GM21528 (cell line): ENCODE measurements at regions not wholly inside any gene's neighbourhood (a gene's known extent, or its start where the extent isn't known, plus 50 kb on each side); places are given as distances from the start of the nearest gene placed in this dataset.
"Not testable (repeated sequence)": the region's sequence is repeated elsewhere in the genome, so short reads cannot be mapped to it uniquely, and the experiment has no call there.

ENCODE experiments used
- ATAC-seq: cut with Tn5 transposase; IDR thresholded peaks from one replicate; pipeline ENCODE4 v1.9.1; 2021; ENCODE audit warnings: mild to moderate bottlenecking, moderate library complexity; ENCODE audit not compliant: unreplicated experiment, low FRiP score

DNA sequence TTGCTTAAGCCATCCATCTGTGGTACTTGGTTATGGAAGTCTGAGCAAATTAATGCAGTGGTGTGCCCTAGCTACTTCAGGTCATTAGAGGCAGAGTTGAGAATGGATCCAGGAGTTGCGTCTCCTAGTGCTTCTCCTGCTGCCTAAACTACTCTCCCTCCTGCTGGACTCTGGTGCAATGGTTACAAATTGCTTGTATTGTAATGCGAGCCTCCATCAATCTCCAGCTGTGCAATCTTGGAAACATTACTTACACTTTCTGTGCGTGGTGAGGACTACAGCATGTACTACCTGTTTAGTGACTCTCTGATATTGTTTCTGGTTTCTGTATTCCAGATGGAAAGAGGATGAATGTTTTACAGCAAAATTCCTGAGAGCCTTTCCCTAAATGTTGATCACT lies 119.0 kb upstream of the CYRIA start:
- ATAC-seq, result no peak

DNA sequence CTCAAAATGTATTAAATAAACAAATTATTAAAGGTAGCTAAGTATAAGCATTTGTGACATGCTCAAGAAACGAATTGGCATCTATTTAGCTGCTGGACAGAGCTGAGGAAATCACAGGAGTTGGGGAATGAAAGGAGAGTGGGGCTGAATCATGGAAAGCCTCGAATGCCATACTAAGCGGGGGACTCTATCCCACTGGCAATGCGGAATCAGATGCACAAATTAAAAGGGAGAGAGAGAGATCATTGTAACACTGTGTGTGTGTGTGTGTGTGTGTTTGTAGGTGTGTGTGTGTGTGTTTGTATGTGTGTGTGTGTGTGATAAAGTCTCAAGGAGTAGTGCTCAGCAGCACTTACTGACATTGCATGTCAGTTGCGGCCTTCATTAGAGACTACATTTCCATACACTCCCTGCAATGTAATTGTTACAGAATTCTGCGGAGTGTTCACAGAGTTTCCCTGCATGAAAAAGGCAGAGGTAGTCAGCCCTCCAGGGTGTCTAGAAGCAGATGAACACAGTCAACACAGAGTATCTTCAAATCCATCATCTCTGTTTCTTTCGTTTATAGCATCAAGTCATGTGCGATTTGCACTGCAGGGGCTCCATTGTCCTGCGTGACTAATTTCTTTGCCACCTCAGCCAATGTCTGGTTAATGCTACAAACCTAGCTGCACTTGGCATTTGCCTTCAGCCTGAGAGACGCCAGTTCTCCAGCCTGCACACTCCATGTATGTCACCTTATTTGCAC lies 111.7 kb upstream of the CYRIA start:
- ATAC-seq, result no peak

DNA sequence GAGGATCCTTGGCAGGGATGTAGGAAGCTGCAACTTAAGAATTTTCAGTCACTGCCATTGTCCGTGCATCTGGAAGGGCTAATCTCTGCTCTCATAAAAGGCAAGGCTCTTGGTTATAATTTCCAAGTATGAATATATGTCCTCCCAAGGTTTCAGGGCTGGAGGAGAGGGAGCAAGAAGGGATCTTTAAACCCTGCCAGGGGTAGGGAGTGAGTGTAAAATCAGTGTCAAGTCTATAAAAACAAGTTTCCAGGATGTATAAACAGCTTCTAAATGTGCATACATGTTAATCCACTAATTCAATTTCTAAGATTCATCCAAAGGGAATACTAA lies 110.2 kb upstream of the CYRIA start:
- no peak for ATAC-seq

DNA sequence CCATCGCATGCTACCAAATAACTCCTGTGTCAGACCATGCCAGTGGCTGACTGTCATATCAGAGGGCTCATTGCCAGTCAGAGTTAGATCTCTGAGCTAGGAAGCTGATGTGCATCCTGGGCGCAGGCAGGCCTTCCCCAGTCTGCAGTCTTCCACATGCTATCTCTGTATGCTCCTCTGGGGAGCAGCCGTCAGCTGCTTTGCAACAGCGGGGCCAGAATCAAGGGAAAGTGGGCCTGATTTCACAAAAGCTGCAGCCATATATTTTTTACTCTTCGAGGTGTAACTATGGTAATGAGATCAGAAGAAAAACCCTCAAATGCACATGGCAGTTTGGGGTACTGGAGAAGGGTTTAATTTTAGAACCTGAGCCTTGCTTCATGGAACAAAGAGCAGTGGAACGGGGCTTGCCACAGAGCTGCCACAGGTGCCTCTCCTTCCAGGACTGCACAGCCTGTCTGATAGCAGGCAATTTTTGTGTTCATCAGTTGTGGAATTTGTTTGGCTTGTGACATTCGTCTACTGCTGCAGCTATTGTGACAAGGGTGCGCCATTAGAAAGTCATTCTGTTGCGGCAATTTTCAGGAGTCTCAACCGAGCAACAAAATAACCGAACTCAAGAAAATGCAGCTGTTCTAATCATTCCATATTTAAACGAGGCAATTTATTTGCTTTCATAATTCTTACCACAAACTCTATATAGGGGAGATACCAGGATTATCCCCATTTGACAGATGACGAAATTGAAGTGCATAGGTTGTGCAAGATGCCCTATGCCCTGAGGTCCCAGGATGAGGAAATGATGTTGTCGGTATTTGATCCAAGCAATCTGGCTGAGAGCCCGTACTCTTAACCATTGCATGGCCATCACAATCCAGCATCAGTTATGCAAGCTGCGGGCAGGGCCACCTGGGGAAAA lies 109.6 kb upstream of the CYRIA start:
- ATAC-seq, result no peak

DNA sequence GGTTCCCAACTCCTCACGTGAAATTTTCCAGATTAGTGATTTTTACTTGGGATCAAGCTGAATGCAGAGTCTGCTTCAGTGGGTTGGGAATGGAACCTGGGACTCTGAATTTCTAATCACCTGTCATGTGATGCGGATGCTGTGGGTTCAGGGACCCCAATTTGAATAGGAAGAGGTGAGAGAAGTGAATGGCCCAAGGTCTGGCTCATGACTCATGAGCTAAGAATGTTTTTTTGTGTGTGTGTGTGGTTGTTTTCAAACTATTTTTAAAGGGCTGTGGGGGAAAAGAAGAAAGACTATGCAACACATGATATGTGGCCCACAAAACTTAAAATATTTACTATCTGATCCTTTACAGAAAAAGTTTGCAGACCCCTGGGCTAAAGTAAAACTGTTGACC lies 108.5 kb upstream of the CYRIA start:
- no peak for ATAC-seq

DNA sequence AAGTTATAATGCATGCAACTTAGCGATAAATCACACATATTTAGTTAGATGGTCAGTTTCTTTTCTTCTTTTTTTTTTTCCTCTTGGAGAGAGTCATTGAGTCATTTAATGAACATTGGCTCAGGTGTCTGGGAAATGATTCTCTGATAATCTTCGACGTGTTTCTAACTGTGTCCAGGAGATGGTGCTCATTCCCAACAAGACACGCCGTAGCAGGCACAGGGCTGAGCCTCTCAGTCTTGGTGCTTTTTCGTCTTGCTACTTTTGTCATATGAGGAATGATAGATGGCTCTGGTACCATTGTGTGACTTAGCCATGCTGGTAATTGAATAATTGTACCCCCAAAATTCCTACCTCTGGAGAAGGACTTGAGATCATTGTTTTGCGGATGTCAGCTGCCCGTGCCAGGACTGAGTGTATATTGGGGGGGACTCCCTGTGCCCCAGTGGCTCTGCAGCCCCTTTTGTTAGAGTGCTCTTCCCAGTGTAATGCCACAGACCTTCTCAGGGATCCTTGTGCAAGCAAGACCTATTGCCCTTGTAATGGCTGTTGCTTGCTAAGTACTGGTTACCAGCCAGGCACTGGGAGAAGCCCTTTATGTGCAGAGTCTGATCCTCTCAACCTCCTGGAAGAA lies 107.6 kb upstream of the CYRIA start:
- peak; percentile 85 for ATAC-seq

DNA sequence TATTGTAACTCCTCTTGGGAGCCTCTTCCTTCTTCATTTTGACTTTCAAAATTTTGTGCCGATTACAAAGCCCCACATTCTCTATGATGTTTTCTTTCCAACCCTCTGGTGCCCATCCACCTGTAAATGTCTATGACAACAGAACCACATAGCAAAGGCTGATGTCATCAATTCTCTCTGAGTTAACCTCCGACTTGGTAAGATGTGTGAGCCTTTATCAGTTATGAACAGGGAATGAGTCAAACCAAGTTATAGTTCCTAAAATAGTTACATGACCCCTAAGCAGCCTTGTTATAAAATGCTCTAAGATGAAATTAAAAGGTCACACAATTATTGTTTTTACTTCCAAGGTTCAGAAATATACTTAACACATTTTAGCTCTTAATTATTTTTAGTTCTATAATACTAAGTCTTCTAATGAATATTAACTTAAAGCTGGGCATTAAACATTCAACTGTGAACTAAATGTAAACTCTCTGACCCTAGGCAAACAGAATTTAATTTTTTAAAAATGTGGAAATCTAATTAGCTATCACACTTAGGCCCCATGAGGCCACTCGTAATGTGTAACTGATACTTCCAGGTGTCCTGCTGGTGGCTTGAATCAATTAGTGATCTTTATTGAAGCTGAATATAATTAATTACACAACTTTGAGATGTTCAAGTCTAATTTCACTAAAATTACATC lies 102.3 kb upstream of the CYRIA start:
- no peak for ATAC-seq

DNA sequence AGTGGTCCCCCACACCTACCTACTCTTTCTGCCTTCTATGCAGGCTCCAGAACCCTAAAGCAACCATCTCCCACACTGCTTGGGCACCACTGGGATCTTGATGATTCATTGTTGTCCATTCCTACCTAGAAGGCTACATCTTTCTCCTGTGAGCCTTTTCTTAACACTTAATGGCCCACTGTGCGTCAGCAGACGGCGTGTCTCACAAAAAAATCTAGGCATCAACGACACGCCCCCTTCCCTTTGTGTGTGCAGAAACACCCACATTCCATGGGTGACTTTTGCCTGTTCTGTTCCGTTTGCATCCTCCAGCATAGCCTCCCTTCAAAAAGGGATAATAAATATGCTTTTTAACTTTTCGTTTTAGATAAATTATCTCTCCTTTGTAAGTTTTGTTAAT lies 99.7 kb upstream of the CYRIA start:
- no peak for ATAC-seq

DNA sequence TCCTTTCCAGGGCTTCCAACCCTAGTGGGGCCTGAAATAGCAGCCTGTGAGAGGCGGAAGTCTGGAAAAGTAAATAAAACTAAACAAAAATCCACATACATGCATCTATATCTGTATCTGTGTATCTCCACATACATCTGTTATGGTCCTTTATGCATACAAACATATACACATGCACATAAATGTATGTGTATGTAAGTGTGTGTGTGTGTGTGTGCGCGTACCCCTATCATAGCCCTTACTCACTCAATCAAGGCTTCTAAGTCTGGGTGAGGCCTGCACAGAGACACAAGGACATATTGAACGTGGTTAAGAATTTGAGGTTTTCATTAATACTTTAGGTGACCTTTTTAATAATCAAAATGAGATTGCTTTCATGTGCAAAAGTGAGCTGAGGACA lies 98.9 kb upstream of the CYRIA start:
- ATAC-seq, result no peak

DNA sequence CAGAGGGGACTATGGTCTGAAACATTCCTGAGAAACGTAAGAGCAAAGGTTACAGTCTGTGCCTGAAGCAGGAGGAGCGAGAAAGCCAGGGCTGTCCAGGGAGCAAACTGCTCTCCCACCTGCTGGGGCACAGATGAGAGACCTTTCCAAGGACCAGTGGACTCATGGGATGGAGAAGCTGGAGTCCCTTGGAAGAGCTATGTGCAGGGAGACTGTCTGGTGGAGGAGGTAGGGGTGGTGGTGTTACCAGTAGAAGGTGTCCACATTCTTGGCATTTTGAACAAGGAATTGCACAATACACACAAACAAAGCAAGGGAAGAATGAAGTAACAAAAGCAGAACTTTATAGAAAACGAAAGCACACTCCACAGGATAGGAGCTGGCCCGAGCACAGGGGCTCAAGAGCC lies 97.9 kb upstream of the CYRIA start:
- ATAC-seq, result no peak

DNA sequence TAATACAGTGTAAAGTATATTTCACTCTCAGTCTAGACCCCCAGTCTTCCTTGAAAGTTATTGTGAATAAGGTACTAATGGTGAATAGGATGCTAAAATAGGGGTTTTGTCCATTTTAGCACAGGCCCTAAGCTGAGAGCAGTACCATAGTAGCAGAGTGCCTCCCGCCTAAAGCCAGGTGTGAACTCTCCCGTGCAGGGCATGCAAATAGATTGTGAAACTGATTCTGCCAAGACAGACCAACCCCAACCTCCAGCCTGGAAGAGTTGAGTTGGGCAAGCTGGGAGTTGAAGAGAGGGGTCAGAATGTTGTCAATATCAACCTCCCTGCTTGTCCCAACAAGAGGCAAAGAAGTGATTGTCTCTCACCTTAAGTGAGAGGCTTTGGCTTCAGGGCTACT lies 97.4 kb upstream of the CYRIA start:
- ATAC-seq, result no peak

DNA sequence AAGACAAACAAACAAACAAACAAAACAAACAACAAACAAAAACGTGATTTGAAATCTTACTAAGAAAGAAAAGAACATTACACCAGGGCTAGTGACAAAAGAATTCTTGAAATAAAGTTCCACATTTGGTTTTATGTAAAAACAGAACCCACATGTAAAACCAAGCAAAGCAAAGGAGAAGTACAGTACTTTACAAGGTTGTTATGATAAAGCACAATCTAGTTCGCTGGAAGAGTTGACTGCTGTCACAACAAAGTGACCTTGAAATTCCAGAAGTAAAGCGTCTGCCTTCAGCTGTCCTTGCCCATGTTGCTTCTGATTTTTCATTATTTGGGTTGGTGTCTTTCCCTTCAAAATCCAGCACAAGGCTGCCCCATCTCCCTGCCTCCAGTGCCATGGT lies 94.8 kb upstream of the CYRIA start:
- ATAC-seq, result no peak

DNA sequence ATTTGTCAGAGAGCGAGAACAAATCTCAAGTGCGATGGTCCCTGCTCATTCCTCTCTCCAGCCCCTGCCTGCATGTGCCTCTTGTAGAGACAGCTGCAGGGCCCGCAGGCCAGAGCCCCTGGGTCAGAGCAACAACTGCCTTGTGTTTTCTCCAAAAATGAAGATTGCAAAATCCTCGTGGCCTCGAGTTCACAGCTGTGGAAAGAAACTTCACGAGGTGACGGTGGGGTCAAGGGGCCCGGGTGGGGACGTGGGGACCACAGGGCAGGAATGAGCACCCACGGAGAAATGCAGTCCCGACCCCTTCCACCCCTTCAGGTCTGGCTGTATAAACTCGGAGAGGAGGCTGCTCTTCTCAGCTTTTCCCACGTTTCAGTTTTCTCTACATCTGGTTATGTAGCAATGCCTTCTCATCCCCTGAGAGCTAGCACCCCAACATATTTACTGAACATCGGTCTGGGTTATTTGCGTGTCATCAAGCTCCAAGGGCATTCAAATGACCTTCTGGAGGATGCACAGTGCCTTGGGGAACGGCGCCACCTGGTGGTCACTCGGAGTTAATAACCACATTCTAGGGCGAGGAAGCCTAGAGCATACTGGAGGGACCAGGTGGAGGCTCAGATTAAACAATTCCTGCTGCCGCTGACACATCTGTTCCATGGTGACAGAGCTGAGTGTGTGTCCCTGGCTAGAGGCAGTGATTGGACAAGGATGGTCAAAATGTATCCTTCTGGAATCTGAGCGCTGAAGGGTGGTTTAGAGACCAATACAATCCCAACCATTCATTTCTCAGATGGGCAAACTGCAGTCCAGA lies 91.4 kb upstream of the CYRIA start:
- peak; percentile 97 for ATAC-seq

DNA sequence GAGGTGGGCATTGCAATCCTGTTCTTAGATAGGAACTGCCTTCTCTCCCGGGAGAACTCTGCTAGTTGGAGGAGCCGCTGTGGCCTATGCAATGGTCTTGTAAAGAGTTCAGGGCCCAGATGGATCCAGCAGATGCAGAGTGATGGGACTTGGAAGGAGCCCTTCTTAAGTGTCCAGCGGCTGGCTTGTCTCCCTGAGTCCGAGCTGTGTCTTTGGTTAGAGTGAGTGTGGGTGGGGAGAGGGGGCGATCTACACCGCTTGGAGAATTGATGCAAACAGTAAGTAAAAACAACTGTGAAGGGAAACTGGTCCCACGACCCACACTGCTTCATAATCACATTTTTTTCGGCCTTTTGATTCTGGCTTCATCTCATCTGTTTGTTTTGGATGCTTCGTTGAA lies 89.8 kb upstream of the CYRIA start:
- no peak for ATAC-seq

DNA sequence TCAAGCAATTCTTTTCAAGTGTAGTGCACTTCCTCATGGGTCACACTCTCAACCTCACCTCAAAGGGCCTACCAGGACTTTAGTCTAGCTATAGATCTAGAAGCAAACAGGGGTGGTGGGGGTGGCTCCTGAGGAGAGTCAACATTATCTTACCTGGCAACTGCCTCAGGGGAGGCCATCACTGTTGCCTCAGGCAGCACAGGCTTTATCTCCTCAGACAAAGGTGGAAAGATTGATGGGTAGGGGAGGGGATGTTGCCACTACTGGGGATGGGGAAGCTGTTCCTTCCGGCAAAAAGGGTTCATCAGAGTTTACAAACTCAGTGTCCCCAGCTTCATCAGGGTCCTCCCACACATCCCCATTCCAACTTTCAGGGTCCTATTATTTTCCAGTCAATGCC lies 87.4 kb upstream of the CYRIA start:
- ATAC-seq, result not testable (repeated sequence)

DNA sequence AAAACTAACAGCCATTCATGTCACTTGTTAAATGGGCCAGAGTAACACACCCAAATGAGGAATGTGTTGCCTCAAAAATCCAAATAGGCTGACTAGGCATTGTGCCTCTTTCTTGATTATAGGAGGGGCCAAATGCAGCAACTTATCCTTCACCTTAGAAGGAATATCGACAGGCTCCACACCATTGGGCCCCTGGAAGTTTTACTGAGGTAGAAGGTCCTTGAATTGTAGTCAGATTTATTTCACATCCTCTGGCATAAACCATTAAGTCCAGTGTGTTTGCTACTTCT lies 85.2 kb upstream of the CYRIA start:
- not testable (repeated sequence) for ATAC-seq

DNA sequence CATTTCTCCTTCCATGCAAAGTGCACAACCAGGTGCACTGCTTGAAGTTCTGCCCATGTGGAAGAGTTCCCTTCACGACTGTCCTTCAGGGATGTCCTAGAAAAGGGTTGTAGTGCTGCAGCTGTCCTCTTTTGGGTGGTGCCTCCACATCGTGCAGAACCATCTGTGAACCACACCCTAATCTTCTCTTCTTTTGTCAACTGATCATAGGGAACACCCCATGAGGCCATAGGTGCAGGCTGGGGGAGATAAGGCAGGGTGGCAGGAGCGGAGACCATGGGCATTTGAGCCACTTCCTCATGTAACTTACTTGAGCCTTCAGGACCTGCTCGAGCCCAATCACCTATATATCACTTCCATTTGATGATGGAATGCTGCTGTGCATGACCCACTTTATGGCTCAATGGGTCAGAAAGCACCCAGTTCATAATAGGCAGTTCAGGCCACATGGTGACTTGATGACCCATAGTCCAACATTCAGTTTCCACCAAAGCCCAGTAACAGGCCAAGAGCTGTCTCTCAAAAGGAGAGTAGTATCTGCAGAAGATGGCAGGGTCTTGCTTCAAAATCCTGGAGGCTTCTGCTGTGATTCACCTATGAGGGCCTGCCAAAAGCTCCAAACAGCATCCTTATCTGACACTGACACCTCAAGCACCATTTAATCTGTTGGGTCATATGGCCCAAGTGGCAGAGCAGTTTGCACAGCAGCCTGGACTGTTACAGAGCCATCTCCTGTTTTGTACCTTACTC lies 84.7 kb upstream of the CYRIA start:
- no peak for ATAC-seq

DNA sequence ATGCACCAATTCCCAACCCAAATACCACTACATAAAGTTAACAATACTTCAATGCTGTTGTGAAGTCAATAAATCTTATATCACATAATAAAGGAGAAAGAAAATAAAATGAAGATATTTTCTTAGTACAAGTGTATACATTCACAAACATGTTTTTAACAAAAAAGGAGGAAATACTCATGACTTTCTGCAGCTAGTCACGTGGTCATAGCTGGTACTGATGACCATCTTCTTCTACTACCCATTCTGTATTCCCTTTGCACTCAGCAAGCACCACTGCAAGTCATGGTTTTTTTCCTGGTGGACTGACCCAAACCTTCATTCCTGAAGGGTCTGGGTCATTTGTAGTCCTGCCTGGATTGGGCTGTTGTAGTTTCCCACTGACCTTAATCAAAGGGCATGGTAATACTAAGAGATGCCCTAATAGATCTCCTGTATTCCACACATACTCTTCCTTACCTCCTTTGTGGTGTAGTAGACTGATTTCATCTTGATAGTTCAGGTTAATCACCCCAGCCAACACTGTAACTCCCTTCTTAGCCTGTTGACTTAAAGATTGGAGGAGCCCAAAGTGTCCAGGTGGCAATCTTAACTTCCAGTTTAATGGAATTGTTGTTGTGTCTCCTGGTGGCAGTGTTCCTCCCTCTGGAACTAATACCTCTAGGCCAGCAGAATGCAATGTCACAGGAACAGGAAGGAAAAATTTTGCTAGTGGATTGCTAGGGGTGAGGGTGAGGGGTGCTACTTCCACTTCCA lies 83.1 kb upstream of the CYRIA start:
- ATAC-seq, result not testable (repeated sequence)

DNA sequence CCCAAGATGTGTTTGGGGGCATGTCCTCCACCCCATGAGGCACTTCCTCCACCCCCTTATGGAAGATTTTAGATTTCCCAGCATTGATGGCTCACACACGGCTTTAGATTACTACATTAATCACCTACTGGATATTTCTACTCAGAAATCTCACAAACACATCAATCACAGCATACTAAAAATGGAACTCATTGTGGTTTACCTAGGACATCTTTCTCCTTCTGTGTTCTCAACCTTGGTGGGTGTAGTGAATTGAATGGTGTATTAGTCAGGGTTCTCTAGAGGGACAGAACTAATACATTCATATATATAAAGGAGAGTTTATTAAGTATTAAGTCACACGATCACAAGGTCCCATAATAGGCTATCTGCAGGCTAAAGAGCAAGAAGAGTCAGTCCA lies 82.1 kb upstream of the CYRIA start:
- ATAC-seq, result no peak
